IPS-18a (cell line): ENCODE measurements at regions not wholly inside any gene's neighbourhood (a gene's known extent, or its start where the extent isn't known, plus 50 kb on each side); places are given as distances from the start of the nearest gene placed in this dataset.

Source experiments
- H3K27ac ChIP-seq: one replicate; pipeline ENCODE4 v1.5.1; 2013; ENCODE audit warnings: low read length
- H3K27me3 ChIP-seq: one replicate; pipeline ENCODE4 v1.6.1; 2013; ENCODE audit warnings: mild to moderate bottlenecking, low read length; ENCODE audit not compliant: control insufficient read depth, insufficient read depth
- H3K36me3 ChIP-seq: one replicate; pipeline ENCODE4 v1.6.1; 2013; ENCODE audit warnings: low read depth, low read length; ENCODE audit not compliant: control insufficient read depth
- H3K4me1 ChIP-seq: one replicate; pipeline ENCODE4 v1.6.1; 2013; ENCODE audit warnings: low read depth, low read length; ENCODE audit not compliant: control insufficient read depth
- H3K4me3 ChIP-seq: one replicate; pipeline ENCODE4 v1.5.1; 2013; ENCODE audit warnings: low read length
- H3K9ac ChIP-seq: one replicate; pipeline ENCODE4 v1.6.1; 2013; ENCODE audit warnings: mild to moderate bottlenecking, low read length, moderate library complexity
- H3K9me3 ChIP-seq: one replicate; pipeline ENCODE4 v1.6.1; 2013; ENCODE audit warnings: low read depth, low read length; ENCODE audit not compliant: control insufficient read depth

DNA sequence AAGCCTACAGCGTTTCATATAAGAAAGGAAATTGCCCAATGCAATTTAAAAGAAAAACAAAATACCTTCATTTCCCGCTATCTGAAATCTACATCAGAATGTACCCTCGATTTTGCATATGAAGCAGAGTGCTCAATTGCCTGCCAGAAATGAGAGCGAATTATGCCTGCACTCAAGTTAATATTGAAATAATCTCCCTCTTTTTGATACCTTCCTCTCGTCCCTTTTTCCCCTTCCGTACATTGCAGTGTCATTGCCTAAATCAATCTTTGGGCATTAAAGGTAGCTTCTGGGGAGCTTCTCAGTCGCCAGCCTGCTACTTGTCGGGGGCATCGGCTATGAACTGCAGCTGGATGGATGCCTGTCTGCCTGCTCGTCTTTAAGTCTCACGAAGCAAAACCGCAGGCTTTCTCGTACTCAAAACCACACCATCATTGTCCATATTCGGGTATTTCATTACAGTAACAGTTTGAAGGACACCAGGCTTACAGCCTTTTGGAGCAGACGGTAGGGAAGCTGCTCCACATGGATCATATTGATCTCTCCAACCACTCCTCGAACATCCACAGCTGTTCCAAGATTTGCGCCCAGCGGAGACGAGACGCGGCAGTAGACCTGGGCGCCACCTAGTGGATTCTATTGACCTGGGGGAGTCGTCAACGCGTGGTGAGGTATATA, 64.0 kb upstream of the HNRNPA3 start:
- Histone ChIP-seq H3K9ac (peak overlapping the region; percentile 46), H3K27me3 (peaks cover 16% of the 10 kb centered on the region), H3K4me3 (peak overlapping the region; percentile 84), H3K27ac (no peak overlapping the region), H3K36me3 (no peaks in the 10 kb centered on the region), H3K9me3 (no peaks in the 10 kb centered on the region), H3K4me1 (peaks cover 12% of the 10 kb centered on the region)

DNA sequence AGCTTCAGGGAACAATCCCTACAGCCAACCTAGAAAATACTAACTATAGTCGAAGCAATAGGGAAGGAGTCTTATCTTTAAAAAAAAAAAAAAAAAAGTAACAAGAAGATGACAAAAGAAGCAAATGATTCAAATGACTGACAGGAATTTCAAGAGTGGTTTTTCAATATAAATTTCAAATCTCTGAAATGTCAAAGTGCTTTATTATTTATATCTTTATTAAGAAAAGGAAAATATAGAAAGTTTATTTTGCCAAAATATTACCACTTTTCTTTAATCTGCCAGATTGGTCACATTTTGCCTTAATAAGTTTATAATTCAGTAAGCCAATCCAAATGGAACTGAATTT, 63.5 kb upstream of the HNRNPA3 start:
- Histone ChIP-seq H3K36me3 (no peaks in the 10 kb centered on the region), H3K27ac (no peak overlapping the region), H3K9me3 (no peaks in the 10 kb centered on the region), H3K27me3 (peaks cover 16% of the 10 kb centered on the region), H3K4me1 (peaks cover 12% of the 10 kb centered on the region), H3K9ac (no peak overlapping the region), H3K4me3 (peak overlapping the region; percentile 84)

DNA sequence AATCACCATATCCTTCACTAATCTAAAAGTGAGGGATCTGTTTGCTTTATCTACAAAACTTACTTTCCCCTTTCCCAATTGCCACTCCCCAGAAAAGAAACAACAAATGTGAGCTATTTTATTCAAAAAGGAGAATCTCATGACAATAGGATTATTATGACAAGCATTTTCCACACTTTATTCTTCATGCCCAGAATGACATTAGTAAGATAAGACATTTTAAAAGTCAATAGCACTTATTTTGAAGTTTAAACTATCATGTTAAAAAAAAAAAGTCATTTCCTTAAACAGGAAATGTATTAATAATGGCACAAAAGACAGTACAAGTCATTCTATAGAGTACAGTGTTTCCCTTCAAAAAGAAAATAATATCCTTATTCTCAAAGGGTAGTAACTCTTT, 58.8 kb upstream of the HNRNPA3 start:
- Histone ChIP-seq H3K9me3 (no peaks in the 10 kb centered on the region), H3K36me3 (no peaks in the 10 kb centered on the region), H3K9ac (no peak overlapping the region), H3K27me3 (peaks cover under 1% of the 10 kb centered on the region), H3K4me1 (no peaks in the 10 kb centered on the region), H3K27ac (no peak overlapping the region), H3K4me3 (no peak overlapping the region)

DNA sequence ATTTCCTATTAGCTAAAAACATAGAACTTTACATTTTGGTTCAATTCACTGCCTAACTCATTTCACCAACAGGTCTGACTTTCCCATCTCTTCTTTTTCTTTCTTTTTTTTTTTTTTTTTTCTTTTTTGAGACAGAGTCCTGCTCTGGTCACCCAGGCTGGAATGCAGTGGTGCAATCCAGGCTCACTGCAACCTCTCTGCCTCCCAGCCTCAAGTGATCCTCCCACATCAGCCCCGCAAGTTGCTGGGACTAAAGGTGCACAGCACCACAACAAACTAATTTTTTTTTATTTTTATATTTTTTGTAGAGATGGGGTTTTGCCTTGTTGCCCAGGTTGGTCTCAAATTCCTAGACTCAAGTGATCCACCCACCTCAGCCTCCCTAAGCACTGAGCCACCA, 57.8 kb upstream of the HNRNPA3 start:
- no peak overlapping the region for H3K27ac ChIP-seq
- no peaks in the 10 kb centered on the region for H3K4me1 ChIP-seq
- H3K27me3 ChIP-seq = no peaks in the 10 kb centered on the region
- H3K9me3 ChIP-seq = no peaks in the 10 kb centered on the region
- no peak overlapping the region for H3K9ac ChIP-seq
- no peak overlapping the region for H3K4me3 ChIP-seq
- H3K36me3 ChIP-seq = no peaks in the 10 kb centered on the region

DNA sequence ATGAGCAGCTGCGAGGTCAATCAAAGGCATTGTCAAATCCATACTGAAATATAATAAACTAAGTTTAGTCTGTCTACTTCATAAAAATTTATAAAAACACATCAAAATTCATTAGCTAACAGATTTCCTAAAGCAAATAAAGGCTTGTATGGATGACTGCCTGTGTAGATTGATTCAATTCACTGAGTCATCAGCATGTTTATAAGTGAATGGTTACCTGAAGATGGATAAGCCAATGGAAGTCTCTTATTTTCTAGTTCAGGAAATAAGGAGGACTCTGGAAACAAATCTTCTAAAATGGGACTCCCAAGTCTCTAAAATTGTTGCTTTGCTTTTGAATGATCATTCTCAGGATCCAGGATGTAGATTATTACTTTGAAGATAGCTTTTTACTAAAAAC, 57.0 kb upstream of the HNRNPA3 start:
- no peaks in the 10 kb centered on the region for H3K4me1 ChIP-seq
- no peaks in the 10 kb centered on the region for H3K36me3 ChIP-seq
- H3K27me3 ChIP-seq = no peaks in the 10 kb centered on the region
- no peak overlapping the region for H3K9ac ChIP-seq
- no peaks in the 10 kb centered on the region for H3K9me3 ChIP-seq
- no peak overlapping the region for H3K4me3 ChIP-seq
- H3K27ac ChIP-seq = no peak overlapping the region

DNA sequence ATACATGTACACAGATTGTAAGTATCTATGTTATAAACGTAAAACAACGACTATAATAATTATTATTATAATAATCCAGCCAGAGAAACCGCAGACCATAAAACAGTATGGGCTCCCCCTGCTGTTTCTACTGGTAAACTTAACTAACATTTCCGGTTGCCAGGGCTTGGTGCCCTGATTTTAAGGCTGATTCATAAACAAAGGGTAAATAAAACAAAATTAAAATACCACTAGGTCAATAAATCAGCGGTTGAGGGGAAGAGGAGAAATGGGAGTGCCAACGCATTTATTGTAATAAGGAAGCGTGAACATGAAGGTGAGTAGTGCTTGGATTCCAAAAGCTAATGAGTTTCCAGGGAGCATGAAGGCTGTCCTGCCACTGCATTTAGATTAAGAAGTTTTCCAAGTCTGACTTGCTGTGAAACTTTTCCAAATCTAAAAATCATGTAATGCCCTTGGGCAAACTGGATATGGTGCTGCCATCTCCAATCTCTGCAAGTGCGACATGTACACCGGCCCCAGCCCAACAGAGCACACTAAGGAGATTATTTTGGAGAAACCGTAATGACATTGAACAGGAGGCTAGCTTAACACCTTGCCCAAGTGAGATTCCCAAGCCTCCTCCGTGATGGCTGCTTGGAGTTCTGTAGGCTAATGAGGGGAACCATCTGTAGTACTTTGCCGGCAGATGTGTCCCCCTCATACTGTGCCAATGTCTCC, 50.7 kb upstream of the HNRNPA3 start:
- Histone ChIP-seq H3K27me3 (peaks cover 6% of the 10 kb centered on the region), H3K9ac (no peak overlapping the region), H3K27ac (no peak overlapping the region), H3K9me3 (no peaks in the 10 kb centered on the region), H3K36me3 (no peaks in the 10 kb centered on the region), H3K4me3 (no peak overlapping the region), H3K4me1 (peaks cover 21% of the 10 kb centered on the region)
